Astrocyte (in vitro differentiated cells and primary cell): ENCODE measurements at regions not wholly inside any gene's neighbourhood (a gene's known extent, or its start where the extent isn't known, plus 50 kb on each side); places are given as distances from the start of the nearest gene placed in this dataset.

ENCODE experiments used
- CTCF ChIP-seq: IDR thresholded peaks from 2 replicates; pipeline ENCODE4 v1.5.1; 2011; ENCODE audit warnings: low read depth, mild to moderate bottlenecking, inconsistent platforms, low read length, moderate library complexity; ENCODE audit not compliant: insufficient read depth
- EZH2 ChIP-seq: IDR thresholded peaks from 2 replicates; pipeline ENCODE4 v1.6.1; 2012; ENCODE audit warnings: mild to moderate bottlenecking, low read length, inconsistent platforms; ENCODE audit not compliant: insufficient read depth

DNA sequence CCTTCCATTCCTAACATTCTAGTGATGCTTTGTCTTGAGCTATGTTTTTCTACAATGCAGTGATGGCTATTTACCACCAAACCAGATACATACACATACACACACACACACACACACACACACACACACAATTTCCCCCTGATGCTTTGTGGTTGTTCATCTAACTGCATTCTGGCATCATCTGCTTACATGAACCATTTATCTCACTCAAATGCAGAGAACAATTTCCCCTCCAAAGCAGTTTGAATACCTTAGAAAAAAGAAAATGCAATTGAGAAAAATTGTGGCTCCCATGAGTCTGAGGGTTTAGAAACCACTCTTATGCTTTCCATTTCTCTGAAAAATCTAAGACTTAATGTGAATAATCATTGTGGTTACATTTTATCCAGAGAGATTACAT is 1024.8 kb downstream of the TLE4 start:
- no peak for TF ChIP-seq CTCF
- no peak for TF ChIP-seq EZH2
